ENCODE measurements at regions not wholly inside any gene's neighbourhood (a gene's known extent, or its start where the extent isn't known, plus 50 kb on each side); places are given as distances from the start of the nearest gene placed in this dataset.

- no CpG with 5 or more reads among the region's 3 CpGs for WGBS, 2 experiments (ENCODE audit: extremely low coverage in 2 of 2, insufficient read length in 1 of 2)
- H3K27me3 ChIP-seq (ENCODE audit: control insufficient read depth, insufficient read depth, low read length) = no peaks in the 10 kb centered on the region
- H2BK20ac ChIP-seq (ENCODE audit: low read depth, low read length) = no peak overlapping the region
- H3K36me3 ChIP-seq (ENCODE audit: control insufficient read depth, insufficient read depth, low read length) = no peaks in the 10 kb centered on the region
- no peak overlapping the region for H3K56ac ChIP-seq (ENCODE audit: extremely low read depth, insufficient read depth, low read length)
- H3K4me2 ChIP-seq (ENCODE audit: low read depth, low read length) = no peak overlapping the region
- H3K4me1 ChIP-seq (ENCODE audit: control insufficient read depth, insufficient read depth, low read length) = no peaks in the 10 kb centered on the region
- dilution Hi-C loops (cut with HindIII; ENCODE audit: low sequenced_read_pairs, unreplicated experiment) = no loop called here
- no peaks in the 10 kb centered on the region for H3K9me1 ChIP-seq (ENCODE audit: insufficient read depth, low read length)
- no peak overlapping the region for H4K8ac ChIP-seq (ENCODE audit: low read depth in 2 of 2, low read length in 2 of 2)
- no peak overlapping the region for H3K27ac ChIP-seq (ENCODE audit: insufficient read depth, low read length)
- H2AK9ac ChIP-seq (replicated peaks; ENCODE audit: low read depth, low read length, poor library complexity) = no peak overlapping the region
- no peak for TF ChIP-seq CTCF (conservative IDR thresholded peaks at IDR 0.05; ENCODE audit: low read depth, low read length)
- no peaks in the 10 kb centered on the region for H3K79me1 ChIP-seq (ENCODE audit: low read depth in 1 of 2, low read length in 2 of 2)
- ATAC-seq (ENCODE audit: low read depth) = no peak
- no peak for DNase-seq
- no peak overlapping the region for H2AK5ac ChIP-seq (ENCODE audit: low read depth, low read length)
- no peak overlapping the region for H2AFZ ChIP-seq (replicated peaks; ENCODE audit: low read length, poor library complexity)
- no TSS peak for BruUV-seq (replicated peaks)
- ChIA-PET POLR2A (ENCODE audit: unreplicated experiment) (no interaction called here), CTCF (interaction anchor here (0.5 to 0.8 kb wide), 2 partner anchors 9 to 10 kb away, joined by 3 read pairs; no protein-coding TSS in a partner anchor)
- H3K18ac ChIP-seq (ENCODE audit: low read depth, low read length) = no peak overlapping the region
- H3K14ac ChIP-seq (replicated peaks; ENCODE audit: low read depth, low read length) = no peak overlapping the region
- H3K9ac ChIP-seq (ENCODE audit: low read depth, low read length) = no peak overlapping the region
- no peak overlapping the region for H4K91ac ChIP-seq (ENCODE audit: insufficient read depth, low read depth, low read length)
- no peak overlapping the region for H2BK15ac ChIP-seq (ENCODE audit: low read depth, low read length)
- no peak overlapping the region for H3K23ac ChIP-seq (ENCODE audit: low read depth, low read length)
- no peak overlapping the region for H3K4ac ChIP-seq (ENCODE audit: low read depth, low read length)
- no peak overlapping the region for H2BK5ac ChIP-seq (ENCODE audit: low read depth, low read length, poor library complexity, severe bottlenecking)
- H4K20me1 ChIP-seq (ENCODE audit: insufficient read depth, low read length) = no peaks in the 10 kb centered on the region
- in situ Hi-C loops (cut with MboI; ENCODE audit: low sequenced_read_pairs) = loop anchor here (10.0 to 25.0 kb wide), 2 partner anchors 392 to 1400 kb away; no protein-coding TSS in a partner anchor
- H3K4me3 ChIP-seq (ENCODE audit: insufficient read depth, low read depth, low read length) = no peak overlapping the region
- H2BK120ac ChIP-seq (ENCODE audit: low read depth, low read length) = no peak overlapping the region
- H4K5ac ChIP-seq (ENCODE audit: low read depth, low read length) = no peak overlapping the region
- H3K9me3 ChIP-seq (ENCODE audit: control insufficient read depth, insufficient read depth, low read length) = no peaks in the 10 kb centered on the region
- intact Hi-C loops (cut with micrococcal nuclease) = loop anchor here (10.0 kb wide), 1 partner anchor 892 kb away; no protein-coding TSS in a partner anchor
These were observed 108.4 kb upstream of the FAM241A start for GRCh38 chr4:112036886-112037285.

All from IMR-90 (cell line).